GM10266 (cell line): ENCODE measurements at regions not wholly inside any gene's neighbourhood (a gene's known extent, or its start where the extent isn't known, plus 50 kb on each side); places are given as distances from the start of the nearest gene placed in this dataset.

Experiments used
- DNase-seq: peaks from one replicate; pipeline ENCODE4 v3.0.0; 2012; ENCODE audit errors: extremely low spot score
- CTCF ChIP-seq: IDR thresholded peaks from 2 replicates; pipeline ENCODE4 v1.5.1; 2012; ENCODE audit warnings: mild to moderate bottlenecking, low read depth; ENCODE audit not compliant: control insufficient read depth, insufficient read depth; ENCODE audit errors: missing control alignments

GRCh38 chr2:220782609-220783113, 789.4 kb downstream of the EPHA4 start:
- TF ChIP-seq CTCF: no peak
- DNase-seq: no peak

DNA sequence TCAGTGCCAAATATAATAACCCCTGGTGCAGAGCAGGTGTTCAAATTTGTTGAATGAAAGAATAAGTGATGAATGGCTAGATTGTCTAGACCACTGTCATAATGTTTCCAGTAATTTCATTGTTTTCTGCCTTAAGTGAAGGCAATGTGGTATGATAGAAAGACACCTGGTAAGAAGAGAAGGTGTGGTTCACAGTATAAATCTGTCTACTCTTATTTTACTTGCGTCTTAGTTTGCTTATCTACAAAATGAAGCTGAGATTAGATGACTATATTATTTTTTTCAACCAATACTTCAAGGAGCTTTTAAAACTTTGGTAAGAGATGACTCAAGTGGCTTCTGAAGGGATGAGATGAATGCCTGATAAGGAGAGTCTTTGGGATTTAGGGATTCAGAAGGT, 788.4 kb downstream of the EPHA4 start:
- no peak for DNase-seq
- TF ChIP-seq CTCF: no peak

GRCh38 chr2:220785178-220785577, 786.9 kb downstream of the EPHA4 start:
- no peak for DNase-seq
- TF ChIP-seq CTCF: no peak

- TF ChIP-seq CTCF: no peak
- no peak for DNase-seq
Measured at GRCh38 chr2:220786216-220786615, 785.9 kb downstream of the EPHA4 start.

- TF ChIP-seq CTCF: no peak
- DNase-seq: no peak
Measured at GRCh38 chr2:220787251-220787650, 784.9 kb downstream of the EPHA4 start.

GRCh38 chr2:220789961-220790360, 782.1 kb downstream of the EPHA4 start:
- DNase-seq: no peak
- TF ChIP-seq CTCF: no peak

DNA sequence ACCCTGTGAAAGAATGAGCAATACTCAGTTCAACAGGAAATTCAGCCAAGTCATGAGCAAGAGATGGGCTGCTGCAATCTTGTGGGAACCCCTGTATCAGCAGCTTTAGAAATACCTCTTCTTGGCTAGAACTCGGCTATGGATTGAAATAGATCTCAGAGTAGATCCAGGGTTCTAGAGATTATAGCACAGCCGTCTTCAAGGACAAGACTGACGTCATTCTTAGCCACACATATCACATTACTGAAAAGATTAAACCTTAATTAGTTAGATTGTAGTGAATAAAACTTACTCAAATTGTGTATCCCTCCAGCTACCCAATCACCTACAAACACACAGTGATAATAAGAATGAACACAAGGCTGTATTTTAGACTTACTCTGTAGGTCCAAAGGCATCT, 776.4 kb downstream of the EPHA4 start:
- TF ChIP-seq CTCF: no peak
- no peak for DNase-seq
